22Rv1 (cell line): ENCODE measurements at regions not wholly inside any gene's neighbourhood (a gene's known extent, or its start where the extent isn't known, plus 50 kb on each side); places are given as distances from the start of the nearest gene placed in this dataset.

ENCODE experiments used
- H3K27ac ChIP-seq: fragments of 450-650 bp; 2 replicates; pipeline ENCODE4 v1.5.1; 2017
- ZFX ChIP-seq: fragments of 450-650 bp; IDR thresholded peaks from 2 replicates; pipeline ENCODE4 v1.6.1; 2017; ENCODE audit warnings: antibody characterized with exemption, borderline replicate concordance
- TF ChIP-seq, protein P1 (sequence below): fragments of 450-650 bp; IDR thresholded peaks from 2 replicates; pipeline ENCODE4 v1.5.1; 2017; ENCODE audit warnings: mild to moderate bottlenecking

GRCh38 chr2:66753660-66754059 lies 318.7 kb downstream of the MEIS1 start:
- H3K27ac ChIP-seq: no peak overlapping the region

GRCh38 chr2:66755974-66756373 lies 321.0 kb downstream of the MEIS1 start:
- no peak for TF ChIP-seq ZFX
- TF ChIP-seq, protein P1, sequence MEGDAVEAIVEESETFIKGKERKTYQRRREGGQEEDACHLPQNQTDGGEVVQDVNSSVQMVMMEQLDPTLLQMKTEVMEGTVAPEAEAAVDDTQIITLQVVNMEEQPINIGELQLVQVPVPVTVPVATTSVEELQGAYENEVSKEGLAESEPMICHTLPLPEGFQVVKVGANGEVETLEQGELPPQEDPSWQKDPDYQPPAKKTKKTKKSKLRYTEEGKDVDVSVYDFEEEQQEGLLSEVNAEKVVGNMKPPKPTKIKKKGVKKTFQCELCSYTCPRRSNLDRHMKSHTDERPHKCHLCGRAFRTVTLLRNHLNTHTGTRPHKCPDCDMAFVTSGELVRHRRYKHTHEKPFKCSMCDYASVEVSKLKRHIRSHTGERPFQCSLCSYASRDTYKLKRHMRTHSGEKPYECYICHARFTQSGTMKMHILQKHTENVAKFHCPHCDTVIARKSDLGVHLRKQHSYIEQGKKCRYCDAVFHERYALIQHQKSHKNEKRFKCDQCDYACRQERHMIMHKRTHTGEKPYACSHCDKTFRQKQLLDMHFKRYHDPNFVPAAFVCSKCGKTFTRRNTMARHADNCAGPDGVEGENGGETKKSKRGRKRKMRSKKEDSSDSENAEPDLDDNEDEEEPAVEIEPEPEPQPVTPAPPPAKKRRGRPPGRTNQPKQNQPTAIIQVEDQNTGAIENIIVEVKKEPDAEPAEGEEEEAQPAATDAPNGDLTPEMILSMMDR: no peak
- H3K27ac ChIP-seq: no peak overlapping the region

More at GRCh38 chr2:66753660-66754059, 318.7 kb downstream of the MEIS1 start:
- no peak for TF ChIP-seq ZFX
- TF ChIP-seq, protein P1: no peak

DNA sequence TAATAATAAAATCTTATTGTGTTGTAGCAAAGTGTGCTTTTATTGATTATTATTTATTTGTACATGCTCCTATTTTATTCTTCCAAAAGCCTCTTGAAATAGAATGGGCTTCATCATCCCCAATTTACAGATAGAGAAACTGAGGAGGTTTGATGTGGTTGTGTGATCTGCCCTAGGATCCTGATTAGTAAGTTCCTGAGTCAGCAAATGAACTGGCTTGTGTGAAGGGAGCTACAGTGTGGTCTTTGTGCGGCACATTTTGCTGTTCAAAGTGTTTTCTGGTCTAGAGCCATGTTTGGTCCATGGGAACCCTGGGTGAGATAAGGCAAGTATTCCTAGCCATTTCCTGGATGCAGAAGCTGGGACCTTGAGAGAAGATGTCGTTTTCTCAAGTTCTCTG lies 326.9 kb downstream of the MEIS1 start:
- H3K27ac ChIP-seq: no peak overlapping the region
- TF ChIP-seq, protein P1: no peak
- TF ChIP-seq ZFX: no peak

- no peak overlapping the region for H3K27ac ChIP-seq
- TF ChIP-seq, protein P1: no peak
- no peak for TF ChIP-seq ZFX
Measured at GRCh38 chr2:66762761-66763160, 327.8 kb downstream of the MEIS1 start.

DNA sequence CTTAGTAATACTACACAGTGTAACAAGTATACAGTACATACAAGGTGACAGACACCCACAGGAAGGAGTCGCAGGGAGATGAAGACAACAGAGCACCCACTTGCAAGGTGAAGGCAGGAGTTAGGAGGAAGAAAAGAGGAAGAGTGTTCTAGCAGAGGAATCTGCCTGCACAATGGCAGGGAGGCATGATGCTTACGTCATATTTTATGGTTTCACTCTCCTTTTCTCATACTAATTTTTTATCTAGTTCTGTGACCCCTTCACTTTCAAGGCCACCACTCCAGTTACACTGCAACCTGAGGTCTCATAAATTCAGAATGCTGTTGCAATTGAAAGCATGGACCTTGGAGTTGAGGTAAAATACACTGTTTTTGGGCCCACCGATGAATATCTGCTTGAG lies 331.7 kb downstream of the MEIS1 start:
- no peak for TF ChIP-seq ZFX
- TF ChIP-seq, protein P1: no peak
- no peak overlapping the region for H3K27ac ChIP-seq

GRCh38 chr2:66771359-66771976 lies 336.5 kb downstream of the MEIS1 start:
- TF ChIP-seq ZFX: no peak
- TF ChIP-seq, protein P1: no peak
- no peak overlapping the region for H3K27ac ChIP-seq

- no peak overlapping the region for H3K27ac ChIP-seq
- TF ChIP-seq, protein P1: peak; percentile 17; the same call in 1 of the 2 replicates
- no peak for TF ChIP-seq ZFX
Measured at GRCh38 chr2:66772618-66773017, 337.7 kb downstream of the MEIS1 start.
